ENCODE measurements at regions not wholly inside any gene's neighbourhood (a gene's known extent, or its start where the extent isn't known, plus 50 kb on each side); places are given as distances from the start of the nearest gene placed in this dataset.

DNA sequence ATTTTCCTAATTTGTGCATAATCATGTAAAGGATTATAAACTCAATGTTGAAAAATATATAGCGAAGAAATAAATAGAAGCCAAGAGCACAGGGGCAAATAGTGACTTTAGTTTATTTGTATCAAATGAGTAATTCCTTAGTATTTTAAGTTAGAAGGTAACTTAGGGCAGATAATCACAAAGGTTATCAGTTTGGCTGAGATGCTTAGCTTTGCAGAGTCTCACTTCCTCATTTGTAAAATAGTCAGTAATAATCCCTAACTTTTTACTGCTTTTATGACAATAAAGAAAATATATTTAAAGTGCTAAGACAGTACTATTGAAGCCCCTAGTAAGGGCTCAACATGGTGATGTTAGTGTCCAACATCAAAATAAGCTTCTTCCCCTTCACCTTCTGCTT lies 297.4 kb upstream of the TUSC1 start:
- TF ChIP-seq, protein P1, sequence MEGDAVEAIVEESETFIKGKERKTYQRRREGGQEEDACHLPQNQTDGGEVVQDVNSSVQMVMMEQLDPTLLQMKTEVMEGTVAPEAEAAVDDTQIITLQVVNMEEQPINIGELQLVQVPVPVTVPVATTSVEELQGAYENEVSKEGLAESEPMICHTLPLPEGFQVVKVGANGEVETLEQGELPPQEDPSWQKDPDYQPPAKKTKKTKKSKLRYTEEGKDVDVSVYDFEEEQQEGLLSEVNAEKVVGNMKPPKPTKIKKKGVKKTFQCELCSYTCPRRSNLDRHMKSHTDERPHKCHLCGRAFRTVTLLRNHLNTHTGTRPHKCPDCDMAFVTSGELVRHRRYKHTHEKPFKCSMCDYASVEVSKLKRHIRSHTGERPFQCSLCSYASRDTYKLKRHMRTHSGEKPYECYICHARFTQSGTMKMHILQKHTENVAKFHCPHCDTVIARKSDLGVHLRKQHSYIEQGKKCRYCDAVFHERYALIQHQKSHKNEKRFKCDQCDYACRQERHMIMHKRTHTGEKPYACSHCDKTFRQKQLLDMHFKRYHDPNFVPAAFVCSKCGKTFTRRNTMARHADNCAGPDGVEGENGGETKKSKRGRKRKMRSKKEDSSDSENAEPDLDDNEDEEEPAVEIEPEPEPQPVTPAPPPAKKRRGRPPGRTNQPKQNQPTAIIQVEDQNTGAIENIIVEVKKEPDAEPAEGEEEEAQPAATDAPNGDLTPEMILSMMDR (IDR thresholded peaks at IDR 0.05): no peak
- TF ChIP-seq GABPA (IDR thresholded peaks at IDR 0.05; ENCODE audit: low read depth) (no peak), IRF3 (IDR thresholded peaks at IDR 0.05; ENCODE audit: low read depth, low read length) (no peak), PBX3 (IDR thresholded peaks at IDR 0.05) (no peak), SIN3A (IDR thresholded peaks at IDR 0.05; ENCODE audit: borderline replicate concordance, low read depth, low read length) (no peak)

Measured in SK-N-SH (cell line).